Neuronal stem cell (in vitro differentiated cells): ENCODE measurements at regions not wholly inside any gene's neighbourhood (a gene's known extent, or its start where the extent isn't known, plus 50 kb on each side); places are given as distances from the start of the nearest gene placed in this dataset.

Experiments
- DNase-seq: peaks from one replicate; pipeline ENCODE4 v3.0.0-alpha.2; 2013; ENCODE audit warnings: low spot score
- H2AFZ ChIP-seq: one replicate; pipeline ENCODE4 v1.6.1; 2013; ENCODE audit warnings: mild to moderate bottlenecking, low read length, inconsistent platforms
- H2AK5ac ChIP-seq: 2 replicates; pipeline ENCODE4 v1.6.1; 2013; ENCODE audit warnings: low read depth, mild to moderate bottlenecking, inconsistent platforms, low read length, moderate library complexity, mixed read lengths
- H2BK120ac ChIP-seq: 2 replicates; pipeline ENCODE4 v1.6.1; 2013; ENCODE audit warnings: low read depth, mild to moderate bottlenecking, inconsistent platforms, low read length, moderate library complexity, mixed read lengths
- H2BK12ac ChIP-seq: one replicate; pipeline ENCODE4 v1.6.1; 2013; ENCODE audit warnings: low read length, inconsistent platforms
- H2BK15ac ChIP-seq: 2 replicates; pipeline ENCODE4 v1.6.1; 2013; ENCODE audit warnings: mild to moderate bottlenecking, low read length, inconsistent platforms, mixed read lengths
- H2BK5ac ChIP-seq: one replicate; pipeline ENCODE4 v1.6.1; 2013; ENCODE audit warnings: inconsistent platforms, mild to moderate bottlenecking, low read length, moderate library complexity
- H3K14ac ChIP-seq: one replicate; pipeline ENCODE4 v1.6.1; 2013; ENCODE audit warnings: low read length, inconsistent platforms
- H3K18ac ChIP-seq: 2 replicates; pipeline ENCODE4 v1.6.1; 2013; ENCODE audit warnings: low read length, inconsistent platforms
- H3K23ac ChIP-seq: 2 replicates; pipeline ENCODE4 v1.6.1; 2013; ENCODE audit warnings: low read depth, mild to moderate bottlenecking, mixed read lengths, low read length, inconsistent platforms; ENCODE audit not compliant: poor library complexity
- H3K27ac ChIP-seq: replicated peaks from 3 replicates; pipeline ENCODE4 v1.5.1; 2013; ENCODE audit warnings: low read length, inconsistent platforms
- H3K27me3 ChIP-seq, 3 experiments: 2 replicates each; pipeline ENCODE4 v1.6.1; 2013; ENCODE audit warnings: low read length in 3 of 3, mild to moderate bottlenecking in 2 of 3, inconsistent platforms in 1 of 3, low read depth in 1 of 3, mixed read lengths in 1 of 3, moderate library complexity in 1 of 3; ENCODE audit not compliant: control insufficient read depth in 3 of 3, insufficient read depth in 3 of 3
- H3K36me3 ChIP-seq, 2 donors: replicated peaks in 1 of 2; 2 replicates each; pipeline ENCODE4 v1.6.1; 2013; ENCODE audit warnings: low read length in 2 of 2; ENCODE audit not compliant: control insufficient read depth in 2 of 2, insufficient read depth in 2 of 2
- H3K4ac ChIP-seq: 2 replicates; pipeline ENCODE4 v1.6.1; 2013; ENCODE audit warnings: inconsistent platforms, mild to moderate bottlenecking, low read length, moderate library complexity
- H3K4me1 ChIP-seq, 2 donors: 1 replicate in 1 of 2; 2 replicates in 1 of 2; pipeline ENCODE4 v1.6.1; 2013; ENCODE audit warnings: low read length in 2 of 2, low read depth in 1 of 2; ENCODE audit not compliant: control insufficient read depth in 2 of 2, insufficient read depth in 1 of 2
- H3K4me2 ChIP-seq: one replicate; pipeline ENCODE4 v1.6.1; 2013; ENCODE audit warnings: mild to moderate bottlenecking, low read length, inconsistent platforms; ENCODE audit not compliant: insufficient read depth, poor library complexity, severe bottlenecking
- H3K4me3 ChIP-seq, 2 donors: 2 replicates each; pipeline ENCODE4 v1.5.1; 2013; ENCODE audit warnings: low read length in 2 of 2, mild to moderate bottlenecking in 2 of 2, inconsistent platforms in 1 of 2, moderate library complexity in 1 of 2
- H3K79me1 ChIP-seq: one replicate; pipeline ENCODE4 v1.6.1; 2013; ENCODE audit warnings: low read depth, mild to moderate bottlenecking, inconsistent platforms, low read length, moderate library complexity
- H3K9ac ChIP-seq: one replicate; pipeline ENCODE4 v1.6.1; 2013; ENCODE audit warnings: mild to moderate bottlenecking, low read depth, low read length, inconsistent platforms; ENCODE audit not compliant: poor library complexity
- H3K9me3 ChIP-seq, 2 donors: replicated peaks in 1 of 2; 2 replicates each; pipeline versions ENCODE3 to v1.6.1; 2013; ENCODE audit warnings: low read length in 2 of 2, mild to moderate bottlenecking in 2 of 2, inconsistent platforms in 1 of 2, low read depth in 1 of 2, mixed read lengths in 1 of 2, moderate library complexity in 1 of 2; ENCODE audit not compliant: control insufficient read depth in 2 of 2, insufficient read depth in 1 of 2
- H4K8ac ChIP-seq: one replicate; pipeline ENCODE4 v1.6.1; 2013; ENCODE audit warnings: low read depth, mild to moderate bottlenecking, inconsistent platforms, low read length, moderate library complexity
- H4K91ac ChIP-seq: one replicate; pipeline ENCODE4 v1.6.1; 2013; ENCODE audit warnings: low read length, low read depth, mild to moderate bottlenecking, inconsistent platforms; ENCODE audit not compliant: poor library complexity
- WGBS, 2 donors: extraction: QIAGEN DNeasy Blood & Tissue Kit; methylation state at CpG; one replicate each; pipeline ENCODE4 v1.1.7; 2013; ENCODE audit warnings: missing lambda C conversion rate in 2 of 2, mixed read lengths in 1 of 2; ENCODE audit not compliant: insufficient read length in 2 of 2, insufficient replicate concordance in 1 of 2; ENCODE audit errors: extremely low coverage in 2 of 2; 5-methylcytosine and 5-hydroxymethylcytosine counted together

DNA sequence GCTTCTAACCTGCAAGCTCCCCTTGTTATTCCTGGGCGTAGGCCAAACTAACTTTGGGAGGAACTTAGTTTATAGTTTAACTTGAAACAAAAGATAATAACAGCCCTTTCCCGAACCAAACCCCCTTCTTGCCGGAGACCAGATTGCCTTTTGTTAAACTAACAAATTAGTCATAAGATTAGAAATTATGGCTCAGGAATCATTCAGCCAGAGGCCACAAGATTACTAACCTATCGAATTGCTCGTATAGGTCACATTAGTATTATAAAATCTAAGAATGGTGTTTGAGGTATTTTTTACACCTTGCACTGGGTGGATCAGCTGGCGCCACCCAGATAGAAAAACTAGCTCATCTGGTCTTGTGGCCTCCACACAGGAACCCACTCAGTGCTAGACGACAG lies 65.3 kb upstream of the RAP2B start:
- H2AK5ac ChIP-seq = no peak overlapping the region
- no peak overlapping the region for H4K91ac ChIP-seq
- no CpG with 5 or more reads among the region's 7 CpGs for WGBS, 2 donors
- no peak overlapping the region for H2BK12ac ChIP-seq
- no peaks in the 10 kb centered on the region for H3K4me1 ChIP-seq
- no peak overlapping the region for H3K27ac ChIP-seq
- no peak overlapping the region for H4K8ac ChIP-seq
- DNase-seq = no peak
- no peaks in the 10 kb centered on the region for H3K9me3 ChIP-seq
- H2BK15ac ChIP-seq = no peak overlapping the region
- H3K14ac ChIP-seq = no peak overlapping the region
- H2BK120ac ChIP-seq = no peak overlapping the region
- H2AFZ ChIP-seq = no peak overlapping the region
- no peak overlapping the region for H3K9ac ChIP-seq
- no peaks in the 10 kb centered on the region for H3K27me3 ChIP-seq
- H3K4me2 ChIP-seq = no peak overlapping the region
- H3K23ac ChIP-seq = no peak overlapping the region
- H3K4ac ChIP-seq = no peak overlapping the region
- no peaks in the 10 kb centered on the region for H3K36me3 ChIP-seq
- H3K4me3 ChIP-seq = no peak overlapping the region
- H3K79me1 ChIP-seq = no peaks in the 10 kb centered on the region
- H3K18ac ChIP-seq = no peak overlapping the region
- no peak overlapping the region for H2BK5ac ChIP-seq

DNA sequence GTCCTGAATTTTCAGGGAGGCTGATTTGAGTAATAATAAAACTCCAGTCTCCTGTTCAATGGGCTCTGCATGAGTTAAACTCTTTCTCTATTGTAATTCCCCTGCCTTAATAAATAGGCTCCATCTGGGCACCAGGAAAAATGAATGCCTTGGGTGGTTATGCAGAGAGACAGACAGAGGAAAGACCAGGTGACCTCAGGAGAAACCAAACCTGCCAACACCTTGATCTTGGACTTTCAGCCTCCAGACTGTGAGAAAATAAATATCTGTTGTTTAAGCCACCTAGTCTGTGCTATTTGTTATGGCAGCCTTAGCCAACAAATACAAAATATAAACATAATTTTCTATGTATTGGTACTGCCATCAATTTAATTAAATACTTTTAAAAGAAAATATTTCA lies 64.8 kb upstream of the RAP2B start:
- Histone ChIP-seq H4K8ac (no peak overlapping the region), H3K4me2 (no peak overlapping the region), H3K4ac (no peak overlapping the region), H3K36me3 (no peaks in the 10 kb centered on the region), H3K14ac (no peak overlapping the region), H2BK5ac (no peak overlapping the region), H2AK5ac (no peak overlapping the region), H3K18ac (no peak overlapping the region), H3K23ac (no peak overlapping the region), H3K27ac (no peak overlapping the region), H2AFZ (no peak overlapping the region), H3K79me1 (no peaks in the 10 kb centered on the region), H2BK120ac (no peak overlapping the region), H3K4me3 (no peak overlapping the region), H3K4me1 (no peaks in the 10 kb centered on the region), H3K9me3 (no peaks in the 10 kb centered on the region), H3K9ac (no peak overlapping the region), H3K27me3 (no peaks in the 10 kb centered on the region), H2BK12ac (no peak overlapping the region), H4K91ac (no peak overlapping the region), H2BK15ac (no peak overlapping the region)
- DNase-seq = no peak

DNA sequence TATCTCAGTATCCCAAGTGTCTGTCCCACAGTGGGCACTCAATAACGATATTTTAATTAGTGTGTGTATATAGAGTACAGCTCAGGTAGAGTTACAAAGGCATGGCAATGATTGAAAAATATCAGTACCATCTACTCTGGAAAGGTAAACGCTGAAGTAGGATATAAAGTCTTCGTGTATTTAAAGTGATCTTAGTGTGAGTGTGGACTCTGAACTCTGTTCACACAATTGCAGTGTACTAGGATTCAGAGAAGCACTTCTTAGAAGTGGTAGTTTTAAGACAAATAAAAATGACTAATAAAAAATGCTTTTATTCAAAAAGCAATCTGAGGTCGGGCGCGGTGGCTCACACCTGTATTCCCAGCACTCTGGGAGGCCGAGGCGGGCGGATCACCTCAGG lies 62.9 kb upstream of the RAP2B start:
- DNase-seq = no peak
- Histone ChIP-seq H4K8ac (no peak overlapping the region), H3K4ac (no peak overlapping the region), H2BK5ac (no peak overlapping the region), H3K4me1 (no peaks in the 10 kb centered on the region), H3K14ac (no peak overlapping the region), H2BK12ac (no peak overlapping the region), H3K36me3 (no peaks in the 10 kb centered on the region), H3K9me3 (no peaks in the 10 kb centered on the region), H3K4me3 (no peak overlapping the region), H3K23ac (no peak overlapping the region), H2AFZ (no peak overlapping the region), H3K4me2 (no peak overlapping the region), H2BK15ac (no peak overlapping the region), H2AK5ac (no peak overlapping the region), H3K18ac (no peak overlapping the region), H2BK120ac (no peak overlapping the region), H3K79me1 (no peaks in the 10 kb centered on the region), H3K27me3 (no peaks in the 10 kb centered on the region), H3K27ac (no peak overlapping the region), H3K9ac (no peak overlapping the region), H4K91ac (no peak overlapping the region)
- WGBS, 2 donors = no CpG with 5 or more reads among the region's 9 CpGs

DNA sequence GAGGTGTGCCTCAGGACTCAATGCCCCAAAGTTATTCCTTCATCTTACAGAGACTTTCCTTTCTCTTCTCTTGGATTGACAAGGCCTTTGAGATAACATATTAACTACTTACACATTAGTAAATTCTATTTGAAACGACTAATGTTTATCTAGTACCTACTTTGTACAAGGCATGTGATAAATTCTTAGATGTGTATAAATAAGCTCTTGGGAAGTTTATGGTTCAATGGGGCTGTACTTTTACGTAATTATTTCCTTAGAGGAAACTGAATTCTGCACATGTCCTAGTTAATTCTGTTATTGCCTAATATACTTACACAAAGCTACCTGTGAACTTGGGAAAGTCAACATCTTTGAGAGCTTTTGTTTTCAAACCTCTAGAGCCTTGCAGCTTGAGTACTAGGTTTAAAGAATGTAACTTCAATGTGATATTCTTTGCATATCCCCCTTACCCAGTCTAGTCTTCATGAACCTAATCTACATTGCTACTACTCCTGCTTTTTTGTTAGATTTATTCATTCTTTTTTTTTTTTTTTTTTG lies 58.5 kb upstream of the RAP2B start:
- H3K4me2 ChIP-seq = no peak overlapping the region
- no peak overlapping the region for H2BK12ac ChIP-seq
- DNase-seq = no peak
- no peak overlapping the region for H4K91ac ChIP-seq
- H3K9me3 ChIP-seq = no peaks in the 10 kb centered on the region
- no peaks in the 10 kb centered on the region for H3K27me3 ChIP-seq
- WGBS, 2 donors = no CpG with 5 or more reads among the region's 2 CpGs
- H3K27ac ChIP-seq = no peak overlapping the region
- no peak overlapping the region for H4K8ac ChIP-seq
- H3K18ac ChIP-seq = no peak overlapping the region
- no peaks in the 10 kb centered on the region for H3K36me3 ChIP-seq
- H3K4ac ChIP-seq = no peak overlapping the region
- no peak overlapping the region for H3K14ac ChIP-seq
- H3K23ac ChIP-seq = no peak overlapping the region
- H2BK5ac ChIP-seq = no peak overlapping the region
- H3K4me3 ChIP-seq = no peak overlapping the region
- no peak overlapping the region for H3K9ac ChIP-seq
- no peaks in the 10 kb centered on the region for H3K79me1 ChIP-seq
- no peaks in the 10 kb centered on the region for H3K4me1 ChIP-seq
- H2BK120ac ChIP-seq = no peak overlapping the region
- H2BK15ac ChIP-seq = no peak overlapping the region
- no peak overlapping the region for H2AK5ac ChIP-seq
- no peak overlapping the region for H2AFZ ChIP-seq
